Glutamatergic neuron (in vitro differentiated cells): ENCODE measurements at regions not wholly inside any gene's neighbourhood (a gene's known extent, or its start where the extent isn't known, plus 50 kb on each side); places are given as distances from the start of the nearest gene placed in this dataset.

Experiments
- DNase-seq: peaks from one replicate; pipeline ENCODE4 v3.0.0; 2022
- H3K27ac Mint-ChIP-seq: one replicate; pipeline ENCODE4 v1.8.0; 2020; ENCODE audit warnings: mild to moderate bottlenecking, mixed read lengths, inconsistent platforms; ENCODE audit not compliant: unreplicated experiment
- H3K27me3 Mint-ChIP-seq: one replicate; pipeline ENCODE4 v1.8.0; 2020; ENCODE audit warnings: mild to moderate bottlenecking, moderate library complexity, mixed read lengths, inconsistent platforms; ENCODE audit not compliant: unreplicated experiment
- H3K36me3 Mint-ChIP-seq: one replicate; pipeline ENCODE4 v1.8.0; 2020; ENCODE audit warnings: mild to moderate bottlenecking, mixed read lengths, inconsistent platforms; ENCODE audit not compliant: unreplicated experiment
- H3K4me1 Mint-ChIP-seq: one replicate; pipeline ENCODE4 v1.8.0; 2020; ENCODE audit warnings: mild to moderate bottlenecking, low read depth, mixed read lengths, inconsistent platforms; ENCODE audit not compliant: unreplicated experiment
- H3K4me3 Mint-ChIP-seq: one replicate; pipeline ENCODE4 v1.8.0; 2020; ENCODE audit warnings: mild to moderate bottlenecking, mixed read lengths, inconsistent platforms; ENCODE audit not compliant: unreplicated experiment
- H3K9me3 Mint-ChIP-seq: one replicate; pipeline ENCODE4 v1.8.0; 2020; ENCODE audit warnings: mild to moderate bottlenecking, moderate library complexity, mixed read lengths, inconsistent platforms; ENCODE audit not compliant: unreplicated experiment
- CTCF ChIP-seq: fragments of 200-600 bp; sonication (generic); IDR thresholded peaks from one replicate; pipeline ENCODE4 v1.5.0; 2021; ENCODE audit not compliant: partially characterized antibody, unreplicated experiment

GRCh38 chr1:10899490-10900250 is 103.2 kb upstream of the CASZ1 start:
- no peak for DNase-seq
- Mint-ChIP-seq H3K4me3 (peak overlapping the region; percentile 34), H3K27me3 (peaks cover 4% of the 10 kb centered on the region), H3K27ac (no peak overlapping the region), H3K4me1 (peaks cover 14% of the 10 kb centered on the region), H3K9me3 (peaks cover 5% of the 10 kb centered on the region), H3K36me3 (no peaks in the 10 kb centered on the region)
- no peak for TF ChIP-seq CTCF

GRCh38 chr1:10900251-10900651 is 103.8 kb upstream of the CASZ1 start:
- H3K4me1 Mint-ChIP-seq = peaks cover 16% of the 10 kb centered on the region
- H3K27ac Mint-ChIP-seq = no peak overlapping the region
- no peak overlapping the region for H3K4me3 Mint-ChIP-seq
- no peaks in the 10 kb centered on the region for H3K36me3 Mint-ChIP-seq
- H3K9me3 Mint-ChIP-seq = peaks cover 5% of the 10 kb centered on the region
- DNase-seq = no peak
- no peak for TF ChIP-seq CTCF
- peaks cover 8% of the 10 kb centered on the region for H3K27me3 Mint-ChIP-seq

- Mint-ChIP-seq H3K9me3 (peaks cover 5% of the 10 kb centered on the region), H3K27me3 (peaks cover 8% of the 10 kb centered on the region), H3K4me1 (peaks cover 21% of the 10 kb centered on the region), H3K4me3 (no peak overlapping the region), H3K27ac (no peak overlapping the region), H3K36me3 (no peaks in the 10 kb centered on the region)
- TF ChIP-seq CTCF = no peak
- DNase-seq = no peak
Observed at GRCh38 chr1:10900691-10901090, 104.2 kb upstream of the CASZ1 start.

- no peak overlapping the region for H3K27ac Mint-ChIP-seq
- peaks cover 5% of the 10 kb centered on the region for H3K9me3 Mint-ChIP-seq
- no peak for TF ChIP-seq CTCF
- H3K4me3 Mint-ChIP-seq = no peak overlapping the region
- H3K27me3 Mint-ChIP-seq = peaks cover 8% of the 10 kb centered on the region
- H3K36me3 Mint-ChIP-seq = no peaks in the 10 kb centered on the region
- DNase-seq = no peak
- peaks cover 21% of the 10 kb centered on the region for H3K4me1 Mint-ChIP-seq
Observed at GRCh38 chr1:10901091-10901890, 104.8 kb upstream of the CASZ1 start.
